ENCODE measurements at regions not wholly inside any gene's neighbourhood (a gene's known extent, or its start where the extent isn't known, plus 50 kb on each side); places are given as distances from the start of the nearest gene placed in this dataset.

DNA sequence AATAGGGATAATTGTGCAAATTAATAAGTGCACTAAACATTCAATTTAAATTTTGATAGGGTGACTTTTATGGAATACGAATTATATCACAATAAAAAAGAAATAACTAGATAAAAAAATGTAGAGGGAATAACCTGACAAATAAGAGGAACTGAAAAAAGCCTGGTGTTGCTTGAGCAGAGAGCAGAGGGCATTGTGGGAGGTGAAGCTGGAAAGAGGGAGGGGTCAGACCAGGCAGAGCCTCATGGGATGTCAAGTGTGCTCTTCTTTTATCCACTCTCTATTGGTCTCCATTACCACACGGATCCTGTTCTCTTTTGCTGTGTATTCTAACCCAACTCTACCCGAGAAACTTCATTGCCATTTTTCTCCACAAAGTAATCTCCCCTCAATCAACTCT lies 264.0 kb upstream of the CRBN start:
- intact Hi-C loops (cut with micrococcal nuclease): no loop called here
- DNase-seq (ENCODE audit: extremely low read depth in 1 of 4, low spot score in 3 of 4) (no peak), ATAC-seq (no peak), FAIRE-seq (no peak)
- no peaks in the 10 kb centered on the region for H3K79me2 ChIP-seq (ENCODE audit: control insufficient read depth, insufficient read depth, low read length)
- no peaks in the 10 kb centered on the region for H4K20me1 ChIP-seq (replicated peaks; ENCODE audit: control insufficient read depth, insufficient read depth, low read length)
- H3K27ac ChIP-seq (ENCODE audit: extremely low read depth, low read depth, low read length): no peak overlapping the region
- TF ChIP-seq PHF21A (IDR thresholded peaks at IDR 0.05; ENCODE audit: borderline replicate concordance, low read depth) (no peak), PCBP1 (IDR thresholded peaks at IDR 0.05; ENCODE audit: low read depth, low read length, poor library complexity, severe bottlenecking) (no peak), ZSCAN32 (CRISPR knock-in tag; IDR thresholded peaks at IDR 0.05) (no peak), MXI1 (IDR thresholded peaks at IDR 0.05; ENCODE audit: low read depth, low read length) (no peak), ZBTB8A (IDR thresholded peaks at IDR 0.05; ENCODE audit: partially characterized antibody) (no peak), HES1 (IDR thresholded peaks at IDR 0.05; ENCODE audit: low read depth) (no peak), DEAF1 (CRISPR knock-in tag; IDR thresholded peaks at IDR 0.05) (no peak), NELFE (IDR thresholded peaks at IDR 0.05; ENCODE audit: insufficient read depth, insufficient read length) (no peak), PTTG1 (tag; IDR thresholded peaks at IDR 0.05; ENCODE audit: low read depth) (no peak), GABPB2 (CRISPR knock-in tag; conservative IDR thresholded peaks at IDR 0.05) (no peak), GATA2 (CRISPR knock-in tag; IDR thresholded peaks at IDR 0.05) (no peak), FOXK1 (CRISPR knock-in tag; IDR thresholded peaks at IDR 0.05; ENCODE audit: borderline replicate concordance) (no peak), NR3C1 (CRISPR knock-in tag; IDR thresholded peaks at IDR 0.05) (no peak), ARNT (IDR thresholded peaks at IDR 0.05) (no peak), ZNF445 (CRISPR knock-in tag; IDR thresholded peaks at IDR 0.05; ENCODE audit: low read depth) (no peak), CBX2 (IDR thresholded peaks at IDR 0.05; ENCODE audit: insufficient read depth, low read length, poor library complexity, severe bottlenecking) (no peak), POU5F1 (IDR thresholded peaks at IDR 0.05; ENCODE audit: borderline replicate concordance, low read depth, low read length, partially characterized antibody) (no peak), KAT7 (CRISPR knock-in tag; IDR thresholded peaks at IDR 0.05; ENCODE audit: borderline replicate concordance) (no peak), HOXB6 (CRISPR knock-in tag; IDR thresholded peaks at IDR 0.05; ENCODE audit: borderline replicate concordance) (no peak)
- WGBS (ENCODE audit: insufficient coverage, low coverage, missing lambda C conversion rate): 2% methylated on average over 3 of the region's 3 CpGs
- H3K4me3 ChIP-seq: no peak overlapping the region
- H3K9ac ChIP-seq (ENCODE audit: insufficient read depth in 1 of 2, low read depth in 2 of 2, low read length in 2 of 2): no peak overlapping the region
- no TSS peak for BruUV-seq (replicated peaks)
- POLR2A ChIA-PET: no interaction called here
- no peak overlapping the region for H2AFZ ChIP-seq (ENCODE audit: low read depth, low read length)
- H3K9me1 ChIP-seq (ENCODE audit: control insufficient read depth, insufficient read depth, low read length): no peaks in the 10 kb centered on the region
- no peak overlapping the region for H3K4me2 ChIP-seq (ENCODE audit: insufficient read depth, low read length)
- no peaks in the 10 kb centered on the region for H3K36me3 ChIP-seq (ENCODE audit: control insufficient read depth, insufficient read depth, low read length)
- H3K9me3 ChIP-seq (replicated peaks; ENCODE audit: control insufficient read depth, insufficient read depth, low read depth, low read length): no peaks in the 10 kb centered on the region
- in situ Hi-C loops (cut with MboI): no loop called here
- no peaks in the 10 kb centered on the region for H3K27me3 ChIP-seq (ENCODE audit: control insufficient read depth in 2 of 2, insufficient read depth in 2 of 2, low read length in 2 of 2)
- no peaks in the 10 kb centered on the region for H3K4me1 ChIP-seq (replicated peaks in 1 of 2; ENCODE audit: control insufficient read depth in 2 of 2, insufficient read depth in 2 of 2, low read length in 2 of 2)
- CTCF ChIA-PET (ENCODE audit: low intra/inter-chr PET ratio): no interaction called here

All from K562 (cell line).